Neural cell (in vitro differentiated cells): ENCODE measurements at regions not wholly inside any gene's neighbourhood (a gene's known extent, or its start where the extent isn't known, plus 50 kb on each side); places are given as distances from the start of the nearest gene placed in this dataset.

ENCODE experiments used
- H2AFZ ChIP-seq: fragments of 200-600, 300-800 bp; sonication (generic), shearing (Covaris generic); 2 replicates; pipeline ENCODE4 v1.6.0; 2014; ENCODE audit warnings: low read depth, mild to moderate bottlenecking, antibody characterized with exemption, low read length, moderate library complexity
- H3F3A ChIP-seq: fragments of 200-600 bp; shearing (Covaris generic); 2 replicates; pipeline ENCODE4 v1.6.1; 2016; ENCODE audit warnings: mild to moderate bottlenecking, moderate library complexity, mixed read lengths, antibody characterized with exemption, low read length; ENCODE audit not compliant: insufficient read depth, poor library complexity, severe bottlenecking
- H3K27ac ChIP-seq: fragments of 200-600, 300-800 bp; sonication (generic), shearing (Covaris generic); 2 replicates; pipeline ENCODE4 v1.5.1; 2014; ENCODE audit warnings: mild to moderate bottlenecking, low read length, moderate library complexity
- H3K27me3 ChIP-seq: fragments of 300-800, 200-600 bp; sonication (generic), shearing (Covaris generic); 2 replicates; pipeline ENCODE4 v1.6.0; 2014; ENCODE audit warnings: mild to moderate bottlenecking, low read depth, low read length, moderate library complexity; ENCODE audit not compliant: insufficient read depth
- H3K36me3 ChIP-seq: fragments of 300-800, 200-600 bp; sonication (generic), shearing (Covaris generic); 2 replicates; pipeline ENCODE4 v1.5.1; 2014; ENCODE audit warnings: mild to moderate bottlenecking, antibody characterized with exemption, low read length, moderate library complexity; ENCODE audit not compliant: insufficient read depth
- H3K4me2 ChIP-seq: fragments of 300-800, 200-600 bp; sonication (generic), shearing (Covaris generic); 2 replicates; pipeline ENCODE4 v1.6.0; 2014; ENCODE audit warnings: mild to moderate bottlenecking, low read length
- H3K4me3 ChIP-seq: fragments of 300-800, 200-600 bp; sonication (generic), shearing (Covaris generic); 2 replicates; pipeline ENCODE4 v1.5.1; 2014; ENCODE audit warnings: mild to moderate bottlenecking, low read length, moderate library complexity
- H3K79me2 ChIP-seq: fragments of 200-600 bp; shearing (Covaris generic); replicated peaks from 2 replicates; pipeline ENCODE4 v1.6.0; 2014; ENCODE audit warnings: mild to moderate bottlenecking, low read length, moderate library complexity; ENCODE audit not compliant: insufficient read depth
- H3K9ac ChIP-seq: fragments of 300-800, 200-600 bp; sonication (generic), shearing (Covaris generic); 2 replicates; pipeline ENCODE4 v1.6.1; 2016; ENCODE audit warnings: mild to moderate bottlenecking, low read length, mixed read lengths
- H3K9me2 ChIP-seq: fragments of 200-600 bp; shearing (Covaris generic); 2 replicates; pipeline ENCODE4 v1.6.1; 2016; ENCODE audit warnings: mild to moderate bottlenecking, low read length, mixed read lengths; ENCODE audit not compliant: insufficient read depth
- H3K9me3 ChIP-seq: fragments of 200-600, 300-800 bp; sonication (generic), shearing (Covaris generic); 2 replicates; pipeline ENCODE4 v1.6.1; 2016; ENCODE audit warnings: mild to moderate bottlenecking, mixed run types, low read length, moderate library complexity, mixed read lengths
- H4K20me1 ChIP-seq: fragments of 200-600 bp; shearing (Covaris generic); 2 replicates; pipeline ENCODE4 v1.6.1; 2016; ENCODE audit warnings: mild to moderate bottlenecking, mixed run types; ENCODE audit not compliant: insufficient read depth
- EP300 ChIP-seq: fragments of 450-650 bp; conservative IDR thresholded peaks from 2 replicates; pipeline ENCODE4 v1.6.1; 2014; ENCODE audit warnings: antibody characterized with exemption, mild to moderate bottlenecking, moderate library complexity; ENCODE audit not compliant: poor library complexity, severe bottlenecking
- EZH2 ChIP-seq: fragments of 200-600, 300-800 bp; shearing (Covaris generic), sonication (generic); IDR thresholded peaks from 2 replicates; pipeline ENCODE4 v1.6.1; 2014; ENCODE audit warnings: antibody characterized with exemption, low read length, borderline replicate concordance, mild to moderate bottlenecking; ENCODE audit not compliant: insufficient read depth, poor library complexity, severe bottlenecking
- MXI1 ChIP-seq: fragments of 450-650 bp; conservative IDR thresholded peaks from 2 replicates; pipeline ENCODE4 v1.6.1; 2014; ENCODE audit warnings: antibody characterized with exemption, mild to moderate bottlenecking; ENCODE audit not compliant: poor library complexity, severe bottlenecking
- POLR2AphosphoS5 ChIP-seq: IDR thresholded peaks from 2 replicates; pipeline ENCODE4 v1.6.1; 2012
- RAD21 ChIP-seq: fragments of 450-650 bp; conservative IDR thresholded peaks from 2 replicates; pipeline ENCODE4 v1.6.1; 2014; ENCODE audit warnings: antibody characterized with exemption, mild to moderate bottlenecking, moderate library complexity
- SMC3 ChIP-seq: fragments of 450-650 bp; conservative IDR thresholded peaks from 2 replicates; pipeline ENCODE4 v1.6.1; 2014; ENCODE audit warnings: antibody characterized with exemption, mild to moderate bottlenecking, moderate library complexity; ENCODE audit not compliant: poor library complexity
- TAF1 ChIP-seq: IDR thresholded peaks from 2 replicates; pipeline ENCODE4 v1.6.1; 2012; ENCODE audit warnings: low read depth
- TF ChIP-seq, protein P1 (sequence below): fragments of 450-650 bp; IDR thresholded peaks from 2 replicates; pipeline ENCODE4 v1.5.1; 2014; ENCODE audit warnings: antibody characterized with exemption, mild to moderate bottlenecking, moderate library complexity; ENCODE audit not compliant: poor library complexity, severe bottlenecking
- TF ChIP-seq, protein P2 (sequence below): IDR thresholded peaks from 2 replicates; pipeline ENCODE4 v1.6.1; 2012; ENCODE audit warnings: borderline replicate concordance

DNA sequence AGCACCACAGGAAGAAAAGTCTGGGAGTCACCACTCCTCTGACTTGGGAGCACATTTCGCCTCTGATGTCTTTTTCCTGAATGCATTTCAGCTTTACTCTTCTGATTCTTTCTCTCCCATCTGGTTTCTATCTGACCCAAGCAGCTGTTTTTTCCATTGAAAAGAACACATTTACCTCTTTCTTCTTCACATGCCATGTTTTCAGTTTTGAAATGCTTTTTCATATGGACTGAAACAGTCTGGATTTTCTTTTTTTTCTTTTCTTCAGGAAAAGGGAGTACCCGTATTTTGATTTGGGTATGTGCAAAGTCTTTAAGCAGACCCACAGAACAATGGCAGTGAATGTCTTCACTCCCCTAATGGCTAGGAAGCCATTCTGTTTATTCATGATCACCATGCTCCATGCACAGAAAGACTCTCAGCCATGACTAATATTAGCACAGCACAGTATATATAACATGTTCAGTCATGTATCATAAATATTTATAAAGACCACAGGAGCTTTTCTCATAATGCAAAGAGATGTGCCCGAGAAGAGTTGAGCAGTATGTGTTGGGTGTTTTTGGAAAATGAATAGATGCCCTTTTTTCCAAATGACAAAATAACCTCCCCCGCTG lies 82.7 kb upstream of the LRIG1 start:
- Histone ChIP-seq H3K9me2 (no peaks in the 10 kb centered on the region), H3K79me2 (no peaks in the 10 kb centered on the region), H4K20me1 (no peaks in the 10 kb centered on the region), H3K27ac (no peak overlapping the region), H3K9me3 (no peaks in the 10 kb centered on the region), H3K36me3 (no peaks in the 10 kb centered on the region), H3F3A (no peaks in the 10 kb centered on the region), H2AFZ (no peak overlapping the region), H3K27me3 (no peaks in the 10 kb centered on the region), H3K4me3 (no peak overlapping the region), H3K4me2 (no peak overlapping the region), H3K9ac (no peak overlapping the region)
- TF ChIP-seq SMC3 (no peak), RAD21 (no peak), TAF1 (no peak), EZH2 (no peak), MXI1 (no peak), EP300 (no peak), POLR2AphosphoS5 (no peak)
- TF ChIP-seq, protein P1, sequence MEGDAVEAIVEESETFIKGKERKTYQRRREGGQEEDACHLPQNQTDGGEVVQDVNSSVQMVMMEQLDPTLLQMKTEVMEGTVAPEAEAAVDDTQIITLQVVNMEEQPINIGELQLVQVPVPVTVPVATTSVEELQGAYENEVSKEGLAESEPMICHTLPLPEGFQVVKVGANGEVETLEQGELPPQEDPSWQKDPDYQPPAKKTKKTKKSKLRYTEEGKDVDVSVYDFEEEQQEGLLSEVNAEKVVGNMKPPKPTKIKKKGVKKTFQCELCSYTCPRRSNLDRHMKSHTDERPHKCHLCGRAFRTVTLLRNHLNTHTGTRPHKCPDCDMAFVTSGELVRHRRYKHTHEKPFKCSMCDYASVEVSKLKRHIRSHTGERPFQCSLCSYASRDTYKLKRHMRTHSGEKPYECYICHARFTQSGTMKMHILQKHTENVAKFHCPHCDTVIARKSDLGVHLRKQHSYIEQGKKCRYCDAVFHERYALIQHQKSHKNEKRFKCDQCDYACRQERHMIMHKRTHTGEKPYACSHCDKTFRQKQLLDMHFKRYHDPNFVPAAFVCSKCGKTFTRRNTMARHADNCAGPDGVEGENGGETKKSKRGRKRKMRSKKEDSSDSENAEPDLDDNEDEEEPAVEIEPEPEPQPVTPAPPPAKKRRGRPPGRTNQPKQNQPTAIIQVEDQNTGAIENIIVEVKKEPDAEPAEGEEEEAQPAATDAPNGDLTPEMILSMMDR, result no peak
- TF ChIP-seq, protein P2, sequence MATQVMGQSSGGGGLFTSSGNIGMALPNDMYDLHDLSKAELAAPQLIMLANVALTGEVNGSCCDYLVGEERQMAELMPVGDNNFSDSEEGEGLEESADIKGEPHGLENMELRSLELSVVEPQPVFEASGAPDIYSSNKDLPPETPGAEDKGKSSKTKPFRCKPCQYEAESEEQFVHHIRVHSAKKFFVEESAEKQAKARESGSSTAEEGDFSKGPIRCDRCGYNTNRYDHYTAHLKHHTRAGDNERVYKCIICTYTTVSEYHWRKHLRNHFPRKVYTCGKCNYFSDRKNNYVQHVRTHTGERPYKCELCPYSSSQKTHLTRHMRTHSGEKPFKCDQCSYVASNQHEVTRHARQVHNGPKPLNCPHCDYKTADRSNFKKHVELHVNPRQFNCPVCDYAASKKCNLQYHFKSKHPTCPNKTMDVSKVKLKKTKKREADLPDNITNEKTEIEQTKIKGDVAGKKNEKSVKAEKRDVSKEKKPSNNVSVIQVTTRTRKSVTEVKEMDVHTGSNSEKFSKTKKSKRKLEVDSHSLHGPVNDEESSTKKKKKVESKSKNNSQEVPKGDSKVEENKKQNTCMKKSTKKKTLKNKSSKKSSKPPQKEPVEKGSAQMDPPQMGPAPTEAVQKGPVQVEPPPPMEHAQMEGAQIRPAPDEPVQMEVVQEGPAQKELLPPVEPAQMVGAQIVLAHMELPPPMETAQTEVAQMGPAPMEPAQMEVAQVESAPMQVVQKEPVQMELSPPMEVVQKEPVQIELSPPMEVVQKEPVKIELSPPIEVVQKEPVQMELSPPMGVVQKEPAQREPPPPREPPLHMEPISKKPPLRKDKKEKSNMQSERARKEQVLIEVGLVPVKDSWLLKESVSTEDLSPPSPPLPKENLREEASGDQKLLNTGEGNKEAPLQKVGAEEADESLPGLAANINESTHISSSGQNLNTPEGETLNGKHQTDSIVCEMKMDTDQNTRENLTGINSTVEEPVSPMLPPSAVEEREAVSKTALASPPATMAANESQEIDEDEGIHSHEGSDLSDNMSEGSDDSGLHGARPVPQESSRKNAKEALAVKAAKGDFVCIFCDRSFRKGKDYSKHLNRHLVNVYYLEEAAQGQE, result no peak

DNA sequence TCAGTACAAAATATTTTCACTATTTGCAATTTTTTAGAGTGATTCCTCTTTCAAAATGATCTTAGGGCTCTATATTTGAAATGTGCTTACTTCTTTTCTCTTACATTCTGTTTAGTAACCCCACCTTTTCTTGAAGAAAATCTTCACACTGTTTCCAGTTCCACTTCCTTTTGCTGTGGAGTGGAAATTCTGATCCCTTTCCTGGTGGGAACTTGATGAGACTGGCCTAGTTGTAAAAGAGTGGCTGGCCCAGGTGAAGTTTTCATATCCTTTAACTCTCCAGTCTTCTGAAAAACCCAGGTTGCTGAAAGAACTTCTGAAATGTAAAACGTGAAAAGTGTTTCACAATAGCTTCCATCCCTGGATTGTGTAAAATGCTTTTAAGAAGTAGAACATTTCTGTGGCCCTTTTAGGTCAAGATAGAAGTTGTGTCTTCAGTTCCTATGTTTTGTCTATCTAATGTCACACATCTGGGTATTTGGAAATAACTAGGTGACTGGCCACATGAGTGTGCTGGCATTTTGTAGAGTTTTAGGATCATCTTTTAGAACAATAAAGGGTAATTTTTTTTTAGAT lies 84.8 kb upstream of the LRIG1 start:
- Histone ChIP-seq H3K36me3 (no peaks in the 10 kb centered on the region), H3K27ac (no peak overlapping the region), H3F3A (no peaks in the 10 kb centered on the region), H3K79me2 (no peaks in the 10 kb centered on the region), H3K9me2 (no peaks in the 10 kb centered on the region), H2AFZ (no peak overlapping the region), H3K4me3 (no peak overlapping the region), H3K9me3 (no peaks in the 10 kb centered on the region), H4K20me1 (no peaks in the 10 kb centered on the region), H3K4me2 (no peak overlapping the region), H3K27me3 (no peaks in the 10 kb centered on the region), H3K9ac (no peak overlapping the region)
- TF ChIP-seq EP300, result no peak
- TF ChIP-seq, protein P1, result no peak
- no peak for TF ChIP-seq RAD21
